GM18519 (cell line): ENCODE measurements at regions not wholly inside any gene's neighbourhood (a gene's known extent, or its start where the extent isn't known, plus 50 kb on each side); places are given as distances from the start of the nearest gene placed in this dataset.

ENCODE experiments used
- ATAC-seq: cut with Tn5 transposase; IDR thresholded peaks from one replicate; pipeline ENCODE4 v1.9.1; 2021; ENCODE audit warnings: mild to moderate bottlenecking, moderate library complexity; ENCODE audit not compliant: unreplicated experiment, low FRiP score

- no peak for ATAC-seq
Observed at GRCh38 chr3:193187070-193187722, 53.8 kb upstream of the PLAAT1 start.

- ATAC-seq = peak; percentile 54
Observed at GRCh38 chr3:193190146-193190786, 50.8 kb upstream of the PLAAT1 start.
